ENCODE measurements at regions not wholly inside any gene's neighbourhood (a gene's known extent, or its start where the extent isn't known, plus 50 kb on each side); places are given as distances from the start of the nearest gene placed in this dataset.
"Not testable (repeated sequence)": the region's sequence is repeated elsewhere in the genome, so short reads cannot be mapped to it uniquely, and the experiment has no call there.

DNA sequence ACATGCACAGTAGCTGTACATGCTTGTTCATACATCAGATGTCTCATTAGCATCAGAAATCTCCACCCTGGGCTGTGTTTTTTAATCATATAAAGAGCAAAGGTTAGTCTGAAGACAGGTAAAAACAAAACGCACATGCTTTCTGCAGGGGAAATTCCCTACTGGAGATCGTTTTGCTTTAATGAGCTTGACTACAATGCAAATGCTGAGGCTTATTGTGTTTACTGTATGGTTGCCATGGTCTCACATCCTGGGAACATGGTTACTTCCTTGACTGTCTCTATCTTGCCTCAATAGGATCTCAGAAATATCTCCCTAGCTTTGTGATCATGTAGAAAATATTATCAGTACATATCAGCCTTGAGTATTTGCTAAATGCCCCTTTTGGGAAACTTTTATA is 336.5 kb upstream of the TFPI start:
- H3K27ac ChIP-seq: no peak overlapping the region
- no peaks in the 10 kb centered on the region for H3K9me3 ChIP-seq
- TF ChIP-seq, protein P1, sequence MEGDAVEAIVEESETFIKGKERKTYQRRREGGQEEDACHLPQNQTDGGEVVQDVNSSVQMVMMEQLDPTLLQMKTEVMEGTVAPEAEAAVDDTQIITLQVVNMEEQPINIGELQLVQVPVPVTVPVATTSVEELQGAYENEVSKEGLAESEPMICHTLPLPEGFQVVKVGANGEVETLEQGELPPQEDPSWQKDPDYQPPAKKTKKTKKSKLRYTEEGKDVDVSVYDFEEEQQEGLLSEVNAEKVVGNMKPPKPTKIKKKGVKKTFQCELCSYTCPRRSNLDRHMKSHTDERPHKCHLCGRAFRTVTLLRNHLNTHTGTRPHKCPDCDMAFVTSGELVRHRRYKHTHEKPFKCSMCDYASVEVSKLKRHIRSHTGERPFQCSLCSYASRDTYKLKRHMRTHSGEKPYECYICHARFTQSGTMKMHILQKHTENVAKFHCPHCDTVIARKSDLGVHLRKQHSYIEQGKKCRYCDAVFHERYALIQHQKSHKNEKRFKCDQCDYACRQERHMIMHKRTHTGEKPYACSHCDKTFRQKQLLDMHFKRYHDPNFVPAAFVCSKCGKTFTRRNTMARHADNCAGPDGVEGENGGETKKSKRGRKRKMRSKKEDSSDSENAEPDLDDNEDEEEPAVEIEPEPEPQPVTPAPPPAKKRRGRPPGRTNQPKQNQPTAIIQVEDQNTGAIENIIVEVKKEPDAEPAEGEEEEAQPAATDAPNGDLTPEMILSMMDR (IDR thresholded peaks at IDR 0.05): no peak
- TF ChIP-seq POLR2A (IDR thresholded peaks at IDR 0.05) (no peak), POLR2AphosphoS5 (IDR thresholded peaks at IDR 0.05) (no peak)
- no peak for DNase-seq (ENCODE audit: low spot score)
- no peaks in the 10 kb centered on the region for H3K27me3 ChIP-seq (replicated peaks; ENCODE audit: insufficient read depth)
- H3K4me3 ChIP-seq: no peak overlapping the region
- no peaks in the 10 kb centered on the region for H3K36me3 ChIP-seq
- no peaks in the 10 kb centered on the region for H3K4me1 ChIP-seq (replicated peaks)
- intact Hi-C loops (cut with DNase I): no loop called here
- 33% methylated on average over 2 of the region's 2 CpGs for WGBS

DNA sequence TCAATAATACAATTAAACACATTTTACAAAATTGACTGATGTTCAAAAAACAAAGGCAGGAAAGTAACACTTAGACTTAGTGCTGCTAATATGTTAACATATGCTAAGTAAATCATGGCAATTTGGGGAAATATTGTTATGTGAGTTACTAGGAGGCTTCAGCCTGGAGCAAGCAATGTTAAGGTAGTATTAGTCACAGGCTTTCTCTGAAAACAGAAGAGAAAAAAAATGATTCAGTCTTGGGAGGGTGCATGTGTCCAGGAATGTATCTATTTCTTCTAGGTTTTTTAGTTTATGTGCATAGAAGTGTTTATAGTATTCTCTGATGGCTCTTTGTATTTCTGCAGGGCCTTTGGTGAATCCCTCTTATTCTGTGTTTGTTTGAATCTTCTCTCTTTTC is 345.8 kb upstream of the TFPI start:
- TF ChIP-seq POLR2AphosphoS5 (IDR thresholded peaks at IDR 0.05) (no peak), POLR2A (IDR thresholded peaks at IDR 0.05) (no peak)
- TF ChIP-seq, protein P1 (IDR thresholded peaks at IDR 0.05): no peak
- Histone ChIP-seq H3K4me3 (no peak overlapping the region), H3K9me3 (no peaks in the 10 kb centered on the region), H3K4me1 (replicated peaks) (no peaks in the 10 kb centered on the region), H3K27me3 (replicated peaks; ENCODE audit: insufficient read depth) (no peaks in the 10 kb centered on the region), H3K36me3 (no peaks in the 10 kb centered on the region), H3K27ac (no peak overlapping the region)
- no peak for DNase-seq (ENCODE audit: low spot score)
- intact Hi-C loops (cut with DNase I): no loop called here

DNA sequence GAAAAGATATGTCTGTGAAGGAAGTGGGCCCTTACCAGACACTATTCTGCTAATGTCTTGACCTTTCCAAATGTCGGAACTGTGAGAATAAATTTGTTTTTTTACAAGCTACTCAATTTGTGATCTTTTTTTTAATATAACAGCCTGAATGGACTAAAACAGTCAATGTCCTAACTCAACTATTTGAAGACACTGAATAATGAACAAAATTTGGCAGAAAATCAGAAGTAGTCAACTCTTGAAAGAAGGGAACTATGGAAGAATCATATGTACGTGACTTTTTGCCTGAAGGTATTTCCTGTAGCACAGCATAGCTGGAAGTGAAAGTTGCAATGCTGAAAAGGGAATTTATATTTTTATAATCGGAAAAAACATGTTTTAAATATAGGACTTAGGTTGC is 351.8 kb upstream of the TFPI start:
- no peaks in the 10 kb centered on the region for H3K9me3 ChIP-seq
- intact Hi-C loops (cut with DNase I): no loop called here
- no peak for DNase-seq (ENCODE audit: low spot score)
- no peaks in the 10 kb centered on the region for H3K27me3 ChIP-seq (replicated peaks; ENCODE audit: insufficient read depth)
- H3K4me3 ChIP-seq: no peak overlapping the region
- no peaks in the 10 kb centered on the region for H3K36me3 ChIP-seq
- no peak overlapping the region for H3K27ac ChIP-seq
- TF ChIP-seq, protein P1 (IDR thresholded peaks at IDR 0.05): no peak
- TF ChIP-seq POLR2A (IDR thresholded peaks at IDR 0.05) (no peak), POLR2AphosphoS5 (IDR thresholded peaks at IDR 0.05) (no peak)
- 64% methylated on average over 3 of the region's 3 CpGs for WGBS
- H3K4me1 ChIP-seq (replicated peaks): no peaks in the 10 kb centered on the region

DNA sequence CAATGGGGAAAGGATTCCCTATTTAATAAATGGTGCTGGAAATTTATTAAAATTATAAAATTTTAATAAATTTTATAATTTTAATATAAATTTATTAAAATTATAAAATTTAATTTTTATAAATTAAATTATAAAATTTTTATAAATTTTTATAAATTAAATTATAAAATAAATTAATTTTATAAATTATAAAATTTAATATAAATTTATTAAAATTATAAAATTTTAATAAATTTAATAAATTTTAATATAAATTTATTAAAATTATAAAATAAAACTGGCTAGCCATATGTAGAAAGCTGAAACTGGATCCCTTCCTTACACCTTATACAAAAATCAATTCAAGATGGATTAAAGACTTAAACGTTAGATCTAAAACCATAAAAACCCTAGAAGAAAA is 356.7 kb upstream of the TFPI start:
- intact Hi-C loops (cut with DNase I); H3K27me3 ChIP-seq (replicated peaks; ENCODE audit: insufficient read depth); H3K4me3 ChIP-seq; H3K9me3 ChIP-seq; H3K27ac ChIP-seq; DNase-seq (ENCODE audit: low spot score); H3K4me1 ChIP-seq (replicated peaks); H3K36me3 ChIP-seq: not testable (repeated sequence)
- 100% methylated on average over 1 of the region's 1 CpG for WGBS

DNA sequence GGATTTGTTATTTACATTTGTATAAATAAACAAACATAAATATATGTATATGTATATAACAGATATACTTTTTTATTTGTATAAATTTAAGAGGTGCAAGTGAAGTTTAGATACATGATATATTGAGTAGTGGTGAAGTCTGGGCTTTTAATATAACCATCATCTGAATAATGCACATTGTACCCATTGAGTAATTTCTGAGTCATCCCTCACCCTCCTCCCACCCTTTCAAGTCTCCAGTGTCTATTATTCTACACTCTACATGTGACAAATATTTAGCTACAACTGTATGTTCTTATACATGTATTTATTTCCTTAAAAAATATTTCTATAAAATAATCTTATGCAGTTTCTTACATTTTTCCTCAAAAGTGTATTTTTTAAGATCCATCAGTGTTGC is 358.7 kb upstream of the TFPI start:
- TF ChIP-seq POLR2AphosphoS5 (IDR thresholded peaks at IDR 0.05) (no peak), POLR2A (IDR thresholded peaks at IDR 0.05) (no peak)
- TF ChIP-seq, protein P1 (IDR thresholded peaks at IDR 0.05): no peak
- no peak for DNase-seq (ENCODE audit: low spot score)
- intact Hi-C loops (cut with DNase I): no loop called here

More for the DNA sequence above, 358.7 kb upstream of the TFPI start:
- Histone ChIP-seq H3K27ac (no peak overlapping the region), H3K36me3 (no peaks in the 10 kb centered on the region), H3K27me3 (replicated peaks; ENCODE audit: insufficient read depth) (no peaks in the 10 kb centered on the region), H3K4me1 (replicated peaks) (no peaks in the 10 kb centered on the region), H3K4me3 (no peak overlapping the region), H3K9me3 (no peaks in the 10 kb centered on the region)
